Gastrocnemius medialis (tissue), 4 donors: ENCODE measurements at regions not wholly inside any gene's neighbourhood (a gene's known extent, or its start where the extent isn't known, plus 50 kb on each side); places are given as distances from the start of the nearest gene placed in this dataset.

Experiments used
- ATAC-seq, 2 donors: fragments of 150-250 bp; one replicate each; pipeline ENCODE4 v1.9.1; 2016
- DNase-seq, 2 donors: peaks; one replicate each; pipeline ENCODE4 v3.0.0-alpha.2; 2019
- H3K27ac ChIP-seq, 4 donors: fragments of 200-600 bp; sonication (generic); 1 replicate in 1 of 4; 2 replicates in 3 of 4; pipeline ENCODE4 v1.5.1; 2016 to 2018; ENCODE audit warnings: mild to moderate bottlenecking in 2 of 4, moderate library complexity in 1 of 4
- H3K27me3 ChIP-seq, 3 donors: fragments of 200-600 bp; sonication (generic) in 2 of 3; 1 replicate in 1 of 3; 2 replicates in 2 of 3; pipeline versions ENCODE4 v1.5.1 to v1.6.0; 2016 to 2019; ENCODE audit warnings: mild to moderate bottlenecking in 1 of 3, moderate library complexity in 1 of 3
- H3K36me3 ChIP-seq, 2 donors: fragments of 200-600 bp; sonication (generic) in 1 of 2; one replicate each; pipeline ENCODE4 v1.5.1; 2017 to 2018
- H3K4me1 ChIP-seq, 2 donors: fragments of 200-600 bp; sonication (generic) in 1 of 2; one replicate each; pipeline ENCODE4 v1.5.1; 2016 to 2017; ENCODE audit warnings: mild to moderate bottlenecking in 2 of 2
- H3K4me3 ChIP-seq, 4 donors: fragments of 200-600 bp; sonication (generic) in 3 of 4; 1 replicate in 1 of 4; 2 replicates in 3 of 4; pipeline ENCODE4 v1.5.1; 2016 to 2019; ENCODE audit warnings: mild to moderate bottlenecking in 2 of 4
- H3K9me3 ChIP-seq, 3 donors: fragments of 200-600 bp; sonication (generic) in 2 of 3; 1 replicate in 1 of 3; 2 replicates in 2 of 3; pipeline ENCODE4 v1.5.1; 2016 to 2019
- POLR2A ChIP-seq, 2 donors: fragments of 450-650 bp; IDR thresholded peaks; one replicate each; pipeline ENCODE4 v1.6.1; 2017; ENCODE audit warnings: antibody characterized with exemption in 2 of 2, mild to moderate bottlenecking in 2 of 2, moderate library complexity in 2 of 2
- in situ Hi-C, 4 donors: fragments of 200-750 bp; cut with MboI; loops; one replicate each; pipeline versions ENCODE4 v1.15.0 to v1.8.0; 2017; ENCODE audit warnings: low sequenced_read_pairs in 4 of 4
- intact Hi-C: fragments of 100-400 bp; cut with DNase I; formaldehyde crosslinking; loops from one replicate; pipeline ENCODE4 v1.15.1; 2023; ENCODE audit warnings: low total_unique reads
- TF ChIP-seq, protein P1 (sequence below), 5 experiments: fragments of 450-650 bp in 3 of 5; fragments of 200-600 bp in 2 of 5; sonication (generic) in 2 of 5; IDR thresholded peaks in 4 of 5; conservative IDR thresholded peaks in 1 of 5; 1 replicate in 4 of 5; 2 replicates in 1 of 5; pipeline ENCODE4 v1.5.1; 2016 to 2019; ENCODE audit warnings: antibody characterized with exemption in 5 of 5, mild to moderate bottlenecking in 3 of 5, moderate library complexity in 3 of 5

DNA sequence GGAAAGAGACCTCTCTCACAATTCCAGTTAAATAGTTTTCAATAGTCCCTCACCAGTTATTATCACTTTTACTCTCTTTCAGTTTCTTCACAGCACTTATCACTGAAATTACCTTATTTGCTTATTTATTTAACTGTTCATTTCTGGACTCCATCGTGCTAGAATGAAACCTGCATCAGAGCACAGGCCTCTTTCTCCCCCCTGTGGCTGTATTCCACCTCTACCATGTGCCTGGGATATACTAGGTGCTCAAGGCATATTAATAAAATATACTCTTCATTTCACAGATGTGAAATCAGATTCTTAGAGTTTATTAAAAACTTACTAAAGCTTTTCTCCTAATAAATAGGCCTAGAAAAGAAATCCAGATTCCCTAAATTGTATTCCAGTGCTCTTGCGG is 308.9 kb upstream of the MON1B start:
- TF ChIP-seq, protein P1, sequence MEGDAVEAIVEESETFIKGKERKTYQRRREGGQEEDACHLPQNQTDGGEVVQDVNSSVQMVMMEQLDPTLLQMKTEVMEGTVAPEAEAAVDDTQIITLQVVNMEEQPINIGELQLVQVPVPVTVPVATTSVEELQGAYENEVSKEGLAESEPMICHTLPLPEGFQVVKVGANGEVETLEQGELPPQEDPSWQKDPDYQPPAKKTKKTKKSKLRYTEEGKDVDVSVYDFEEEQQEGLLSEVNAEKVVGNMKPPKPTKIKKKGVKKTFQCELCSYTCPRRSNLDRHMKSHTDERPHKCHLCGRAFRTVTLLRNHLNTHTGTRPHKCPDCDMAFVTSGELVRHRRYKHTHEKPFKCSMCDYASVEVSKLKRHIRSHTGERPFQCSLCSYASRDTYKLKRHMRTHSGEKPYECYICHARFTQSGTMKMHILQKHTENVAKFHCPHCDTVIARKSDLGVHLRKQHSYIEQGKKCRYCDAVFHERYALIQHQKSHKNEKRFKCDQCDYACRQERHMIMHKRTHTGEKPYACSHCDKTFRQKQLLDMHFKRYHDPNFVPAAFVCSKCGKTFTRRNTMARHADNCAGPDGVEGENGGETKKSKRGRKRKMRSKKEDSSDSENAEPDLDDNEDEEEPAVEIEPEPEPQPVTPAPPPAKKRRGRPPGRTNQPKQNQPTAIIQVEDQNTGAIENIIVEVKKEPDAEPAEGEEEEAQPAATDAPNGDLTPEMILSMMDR (IDR thresholded peaks at IDR 0.05 in 4 of 5, conservative IDR thresholded peaks at IDR 0.05 in 1 of 5): no peak
- no peak for TF ChIP-seq POLR2A (IDR thresholded peaks at IDR 0.05)
- in situ Hi-C loops: no loop called here
- no peak overlapping the region for H3K4me3 ChIP-seq
- H3K4me1 ChIP-seq: no peaks in the 10 kb centered on the region
- no peaks in the 10 kb centered on the region for H3K9me3 ChIP-seq
- DNase-seq (no peak), ATAC-seq (no peak)
- no peaks in the 10 kb centered on the region for H3K36me3 ChIP-seq
- no peaks in the 10 kb centered on the region for H3K27me3 ChIP-seq
- intact Hi-C loops: no loop called here
- H3K27ac ChIP-seq: no peak overlapping the region

DNA sequence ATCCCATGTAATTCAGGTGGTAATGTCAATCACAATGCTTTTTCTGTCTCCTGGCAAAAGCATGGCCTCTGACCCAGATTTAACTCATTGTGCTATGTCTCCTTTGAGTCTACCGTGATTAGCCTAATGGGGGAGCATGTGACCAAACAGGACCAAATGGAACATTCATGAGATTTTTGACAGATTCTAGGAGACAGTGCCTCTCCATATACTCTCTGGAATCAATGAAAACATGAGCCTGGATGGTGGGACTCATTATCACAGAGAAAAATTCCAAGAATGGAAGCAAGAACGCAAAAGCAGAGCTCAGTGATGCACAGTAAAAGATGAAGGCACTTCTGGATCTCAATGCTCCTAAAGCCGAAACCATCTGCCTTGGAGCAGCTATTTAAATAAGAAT is 307.9 kb upstream of the MON1B start:
- Histone ChIP-seq H3K4me1 (no peaks in the 10 kb centered on the region), H3K9me3 (no peaks in the 10 kb centered on the region), H3K36me3 (no peaks in the 10 kb centered on the region), H3K27ac (no peak overlapping the region), H3K4me3 (no peak overlapping the region), H3K27me3 (no peaks in the 10 kb centered on the region)
- in situ Hi-C loops: no loop called here
- no peak for TF ChIP-seq POLR2A (IDR thresholded peaks at IDR 0.05)
- TF ChIP-seq, protein P1 (IDR thresholded peaks at IDR 0.05 in 4 of 5, conservative IDR thresholded peaks at IDR 0.05 in 1 of 5): no peak
- ATAC-seq: no peak
- intact Hi-C loops: no loop called here
- no peak for DNase-seq

DNA sequence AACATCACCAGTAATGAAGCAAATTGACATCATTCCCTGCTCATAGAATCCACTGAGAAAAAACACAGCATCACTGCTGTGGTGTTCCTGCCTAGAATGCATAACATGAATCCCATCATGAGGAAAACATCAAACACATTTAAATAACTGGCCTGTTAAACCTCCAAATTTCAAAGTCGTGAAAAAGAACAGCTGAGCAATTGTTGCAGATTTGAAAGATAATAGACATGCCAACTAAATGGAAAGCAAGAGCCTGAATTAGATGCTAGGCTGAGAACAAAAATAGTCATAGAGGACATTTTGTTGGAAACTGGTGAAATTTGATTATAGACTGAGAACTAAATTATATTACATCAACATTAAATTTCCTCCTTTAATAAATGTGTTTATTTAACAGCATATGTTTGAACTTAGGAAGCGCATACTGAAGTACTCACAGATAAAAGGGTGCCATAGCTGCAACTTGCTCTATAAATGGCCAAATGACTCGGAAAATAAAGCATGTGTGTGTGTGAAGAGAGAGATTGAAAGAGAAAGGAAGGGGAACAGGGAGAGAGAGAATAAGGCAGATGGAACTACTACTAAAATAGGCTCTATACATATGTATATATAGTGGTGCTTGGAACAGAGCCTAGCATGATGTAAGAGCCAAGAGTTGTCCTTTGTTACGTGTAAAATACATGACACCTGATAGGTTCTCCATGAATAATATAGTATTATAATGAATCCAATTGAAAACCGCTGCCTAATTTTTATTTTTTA is 305.0 kb upstream of the MON1B start:
- in situ Hi-C loops: no loop called here

DNA sequence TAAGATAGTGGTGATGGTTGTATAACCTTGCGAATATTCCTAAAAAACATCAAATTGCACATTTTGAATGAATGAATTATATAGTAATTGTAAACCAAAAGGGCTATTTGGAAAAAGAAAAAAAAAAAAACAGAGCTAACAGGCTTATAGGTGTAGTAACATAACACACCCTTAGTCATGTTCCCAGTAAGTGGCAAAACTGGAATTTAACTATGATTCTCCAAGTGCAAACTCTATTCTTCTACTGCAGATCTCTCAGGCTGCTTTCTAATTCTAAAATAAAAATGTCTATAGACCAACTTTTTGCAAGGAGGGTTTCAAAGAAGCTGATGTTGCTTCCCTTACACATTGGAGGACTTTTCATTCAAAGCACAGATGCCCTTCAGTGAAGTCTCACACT is 293.2 kb upstream of the MON1B start:
- no peak for ATAC-seq
- in situ Hi-C loops (no loop called here), intact Hi-C loops (no loop called here)
- H3K36me3 ChIP-seq: no peaks in the 10 kb centered on the region
- no peaks in the 10 kb centered on the region for H3K27me3 ChIP-seq
- DNase-seq: no peak
- H3K27ac ChIP-seq: no peak overlapping the region
- no peak overlapping the region for H3K4me3 ChIP-seq
- no peaks in the 10 kb centered on the region for H3K4me1 ChIP-seq
- no peaks in the 10 kb centered on the region for H3K9me3 ChIP-seq
- no peak for TF ChIP-seq POLR2A (IDR thresholded peaks at IDR 0.05)
- TF ChIP-seq, protein P1 (IDR thresholded peaks at IDR 0.05 in 4 of 5, conservative IDR thresholded peaks at IDR 0.05 in 1 of 5): no peak

More for the DNA sequence above, 305.0 kb upstream of the MON1B start:
- no peak overlapping the region for H3K4me3 ChIP-seq
- H3K36me3 ChIP-seq: no peaks in the 10 kb centered on the region
- no peak for TF ChIP-seq POLR2A (IDR thresholded peaks at IDR 0.05)
- TF ChIP-seq, protein P1 (IDR thresholded peaks at IDR 0.05 in 4 of 5, conservative IDR thresholded peaks at IDR 0.05 in 1 of 5): no peak
- ATAC-seq (no peak), DNase-seq (no peak)
- H3K9me3 ChIP-seq: no peaks in the 10 kb centered on the region
- H3K4me1 ChIP-seq: no peaks in the 10 kb centered on the region
- H3K27me3 ChIP-seq: no peaks in the 10 kb centered on the region
- H3K27ac ChIP-seq: no peak overlapping the region
- intact Hi-C loops: no loop called here

DNA sequence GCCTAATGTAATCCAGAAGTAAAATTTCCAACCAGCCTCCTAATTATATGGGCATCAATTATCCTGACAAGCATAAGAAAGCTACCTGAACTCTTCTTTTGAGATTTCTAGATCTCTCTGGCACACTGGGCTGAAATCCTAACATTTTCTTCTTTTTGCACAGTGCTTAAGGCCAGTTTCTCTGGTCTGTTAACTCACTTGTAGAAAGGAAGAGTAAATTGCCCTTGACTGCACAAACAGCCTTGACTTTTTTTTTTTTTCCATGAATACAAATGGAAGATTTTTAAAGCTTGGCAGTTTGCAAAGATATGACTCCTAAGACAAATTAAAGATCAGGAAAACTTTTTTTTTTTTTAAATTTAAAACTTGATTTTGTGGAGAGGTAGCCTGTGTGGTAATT is 291.2 kb upstream of the MON1B start:
- no peaks in the 10 kb centered on the region for H3K9me3 ChIP-seq
- H3K4me3 ChIP-seq: no peak overlapping the region
- no peak for ATAC-seq
- no peak for DNase-seq
- H3K27me3 ChIP-seq: no peaks in the 10 kb centered on the region
- no peaks in the 10 kb centered on the region for H3K36me3 ChIP-seq
- H3K4me1 ChIP-seq: no peaks in the 10 kb centered on the region
- no peak overlapping the region for H3K27ac ChIP-seq
- TF ChIP-seq, protein P1 (IDR thresholded peaks at IDR 0.05 in 4 of 5, conservative IDR thresholded peaks at IDR 0.05 in 1 of 5): no peak
- intact Hi-C loops: no loop called here
- in situ Hi-C loops: no loop called here
